ENCODE measurements at regions not wholly inside any gene's neighbourhood (a gene's known extent, or its start where the extent isn't known, plus 50 kb on each side); places are given as distances from the start of the nearest gene placed in this dataset.

DNA sequence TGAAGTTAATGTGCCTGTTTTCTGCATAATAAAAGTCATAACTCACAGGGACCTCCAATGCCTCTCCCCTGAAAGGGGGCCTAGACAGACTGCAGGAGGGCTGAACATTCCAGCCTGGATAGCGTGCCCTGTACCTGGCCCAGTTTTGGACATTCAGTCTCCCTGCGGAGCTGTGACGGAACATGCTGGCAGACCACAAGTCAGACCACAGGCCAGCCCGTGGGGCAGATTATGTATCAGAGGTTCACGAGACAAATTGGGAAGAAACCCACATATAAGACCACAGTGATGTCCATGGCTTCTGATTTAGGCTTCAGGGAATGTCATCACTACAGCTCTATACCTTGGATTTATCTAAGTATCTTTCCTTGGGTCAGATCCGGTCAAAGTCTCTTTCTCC, 151.5 kb upstream of the POU3F1 start:
- Histone ChIP-seq H3K4ac (ENCODE audit: low read depth, low read length) (no peak overlapping the region), H2AK5ac (ENCODE audit: low read length) (no peak overlapping the region), H3K4me1 (ENCODE audit: control insufficient read depth in 1 of 2, insufficient read depth in 2 of 2, low read length in 2 of 2) (no peaks in the 10 kb centered on the region), H4K12ac (ENCODE audit: low read depth, low read length) (no peak overlapping the region), H3K9ac (ENCODE audit: low read length) (no peak overlapping the region), H3K36me3 (ENCODE audit: control insufficient read depth in 1 of 2, insufficient read depth in 2 of 2, low read length in 2 of 2) (no peaks in the 10 kb centered on the region), H3K4me3 (ENCODE audit: low read depth, low read length) (no peak overlapping the region), H2BK12ac (ENCODE audit: low read length) (no peak overlapping the region), H3K18ac (ENCODE audit: low read length) (no peak overlapping the region), H3K23ac (ENCODE audit: low read length) (no peak overlapping the region), H2AFZ (ENCODE audit: insufficient read depth, low read length, poor library complexity) (no peak overlapping the region), H2BK5ac (ENCODE audit: low read depth, low read length, poor library complexity) (no peak overlapping the region), H3K9me3 (ENCODE audit: insufficient read depth, low read depth, low read length) (peaks cover 6% of the 10 kb centered on the region), H3K27ac (ENCODE audit: low read depth, low read length) (no peak overlapping the region), H2BK120ac (ENCODE audit: insufficient read depth, low read length, poor library complexity) (no peak overlapping the region), H3K14ac (ENCODE audit: low read length) (no peak overlapping the region), H4K8ac (ENCODE audit: low read depth, low read length) (no peak overlapping the region), H3K27me3 (ENCODE audit: insufficient read depth, low read length) (no peaks in the 10 kb centered on the region), H3K4me2 (ENCODE audit: low read length) (no peak overlapping the region), H3K79me2 (ENCODE audit: control insufficient read depth, insufficient read depth, low read length, poor library complexity) (no peaks in the 10 kb centered on the region), H3K79me1 (ENCODE audit: low read length) (no peaks in the 10 kb centered on the region), H4K91ac (ENCODE audit: low read depth, low read length) (no peak overlapping the region)
- WGBS (ENCODE audit: extremely low coverage, insufficient coverage, insufficient read length), result no CpG with 5 or more reads among the region's 6 CpGs
- DNase-seq, result no peak

- no peak overlapping the region for H4K8ac ChIP-seq (ENCODE audit: low read depth, low read length)
- WGBS (ENCODE audit: extremely low coverage, insufficient coverage, insufficient read length), result no CpG with 5 or more reads among the region's 14 CpGs
- H3K27me3 ChIP-seq (ENCODE audit: insufficient read depth, low read length), result no peaks in the 10 kb centered on the region
These were observed 150.9 kb upstream of the POU3F1 start for GRCh38 chr1:38197312-38198061.

DNA sequence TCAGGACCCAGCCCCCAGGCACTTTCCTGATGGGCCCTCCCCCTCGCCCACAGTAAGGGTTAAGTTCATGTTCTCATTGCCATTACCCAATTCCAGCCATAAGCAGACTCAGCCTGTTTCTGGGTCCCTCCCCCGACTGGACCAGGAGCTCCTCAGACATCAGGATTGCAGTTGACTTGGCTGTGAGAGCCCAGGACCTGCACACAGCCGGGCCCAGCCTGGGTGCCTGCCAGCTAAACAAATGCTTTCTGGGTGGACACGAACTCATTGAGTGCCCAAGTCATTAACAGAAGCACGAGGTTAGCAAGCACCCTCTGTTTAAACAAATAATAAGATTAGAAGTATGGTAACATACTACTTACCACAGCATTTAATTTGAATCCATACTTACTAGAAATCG, 147.9 kb upstream of the POU3F1 start:
- H3K4ac ChIP-seq (ENCODE audit: low read depth, low read length), result no peak overlapping the region
- WGBS (ENCODE audit: extremely low coverage, insufficient coverage, insufficient read length), result no CpG with 5 or more reads among the region's 6 CpGs

More at GRCh38 chr1:38197312-38198061, 150.9 kb upstream of the POU3F1 start:
- Histone ChIP-seq H3K23ac (ENCODE audit: low read length) (no peak overlapping the region), H3K27ac (ENCODE audit: low read depth, low read length) (no peak overlapping the region), H2BK120ac (ENCODE audit: insufficient read depth, low read length, poor library complexity) (no peak overlapping the region), H2BK12ac (ENCODE audit: low read length) (no peak overlapping the region), H3K9ac (ENCODE audit: low read length) (no peak overlapping the region), H3K9me3 (ENCODE audit: insufficient read depth, low read depth, low read length) (peaks cover 6% of the 10 kb centered on the region), H2BK5ac (ENCODE audit: low read depth, low read length, poor library complexity) (no peak overlapping the region), H3K4me1 (ENCODE audit: control insufficient read depth in 1 of 2, insufficient read depth in 2 of 2, low read length in 2 of 2) (no peaks in the 10 kb centered on the region), H3K79me2 (ENCODE audit: control insufficient read depth, insufficient read depth, low read length, poor library complexity) (no peaks in the 10 kb centered on the region), H3K4ac (ENCODE audit: low read depth, low read length) (no peak overlapping the region), H3K4me3 (ENCODE audit: low read depth, low read length) (no peak overlapping the region), H2AFZ (ENCODE audit: insufficient read depth, low read length, poor library complexity) (no peak overlapping the region), H3K18ac (ENCODE audit: low read length) (no peak overlapping the region), H4K91ac (ENCODE audit: low read depth, low read length) (no peak overlapping the region), H3K79me1 (ENCODE audit: low read length) (no peaks in the 10 kb centered on the region), H4K12ac (ENCODE audit: low read depth, low read length) (no peak overlapping the region), H2AK5ac (ENCODE audit: low read length) (no peak overlapping the region), H3K4me2 (ENCODE audit: low read length) (no peak overlapping the region), H3K36me3 (ENCODE audit: control insufficient read depth in 1 of 2, insufficient read depth in 2 of 2, low read length in 2 of 2) (no peaks in the 10 kb centered on the region), H3K14ac (ENCODE audit: low read length) (no peak overlapping the region)
- DNase-seq, result no peak

GRCh38 chr1:38193040-38193439, 146.4 kb upstream of the POU3F1 start:
- H2BK120ac ChIP-seq (ENCODE audit: insufficient read depth, low read length, poor library complexity), result no peak overlapping the region
- no peak overlapping the region for H3K18ac ChIP-seq (ENCODE audit: low read length)
- H3K4me1 ChIP-seq (ENCODE audit: control insufficient read depth in 1 of 2, insufficient read depth in 2 of 2, low read length in 2 of 2), result no peaks in the 10 kb centered on the region
- no peaks in the 10 kb centered on the region for H3K79me2 ChIP-seq (ENCODE audit: control insufficient read depth, insufficient read depth, low read length, poor library complexity)
- no peak overlapping the region for H2BK12ac ChIP-seq (ENCODE audit: low read length)
- DNase-seq, result no peak
- no peak overlapping the region for H3K4me2 ChIP-seq (ENCODE audit: low read length)
- WGBS (ENCODE audit: extremely low coverage, insufficient coverage, insufficient read length), result no CpG with 5 or more reads among the region's 3 CpGs
- no peak overlapping the region for H3K27ac ChIP-seq (ENCODE audit: low read depth, low read length)
- no peak overlapping the region for H2AK5ac ChIP-seq (ENCODE audit: low read length)
- no peaks in the 10 kb centered on the region for H3K79me1 ChIP-seq (ENCODE audit: low read length)
- no peak overlapping the region for H3K14ac ChIP-seq (ENCODE audit: low read length)
- H3K27me3 ChIP-seq (ENCODE audit: insufficient read depth, low read length), result no peaks in the 10 kb centered on the region
- H4K8ac ChIP-seq (ENCODE audit: low read depth, low read length), result no peak overlapping the region
- no peak overlapping the region for H3K4ac ChIP-seq (ENCODE audit: low read depth, low read length)
- no peak overlapping the region for H3K23ac ChIP-seq (ENCODE audit: low read length)
- peaks cover 6% of the 10 kb centered on the region for H3K9me3 ChIP-seq (ENCODE audit: insufficient read depth, low read depth, low read length)
- no peak overlapping the region for H3K4me3 ChIP-seq (ENCODE audit: low read depth, low read length)
- H4K91ac ChIP-seq (ENCODE audit: low read depth, low read length), result no peak overlapping the region
- H2AFZ ChIP-seq (ENCODE audit: insufficient read depth, low read length, poor library complexity), result no peak overlapping the region
- H3K36me3 ChIP-seq (ENCODE audit: control insufficient read depth in 1 of 2, insufficient read depth in 2 of 2, low read length in 2 of 2), result no peaks in the 10 kb centered on the region
- no peak overlapping the region for H3K9ac ChIP-seq (ENCODE audit: low read length)
- no peak overlapping the region for H4K12ac ChIP-seq (ENCODE audit: low read depth, low read length)
- H2BK5ac ChIP-seq (ENCODE audit: low read depth, low read length, poor library complexity), result no peak overlapping the region

More for the DNA sequence above, 147.9 kb upstream of the POU3F1 start:
- H3K36me3 ChIP-seq (ENCODE audit: control insufficient read depth in 1 of 2, insufficient read depth in 2 of 2, low read length in 2 of 2), result no peaks in the 10 kb centered on the region
- H3K9me3 ChIP-seq (ENCODE audit: insufficient read depth, low read depth, low read length), result peaks cover 4% of the 10 kb centered on the region
- no peak overlapping the region for H3K27ac ChIP-seq (ENCODE audit: low read depth, low read length)
- H4K12ac ChIP-seq (ENCODE audit: low read depth, low read length), result no peak overlapping the region
- H4K8ac ChIP-seq (ENCODE audit: low read depth, low read length), result no peak overlapping the region
- H3K4me2 ChIP-seq (ENCODE audit: low read length), result no peak overlapping the region
- DNase-seq, result no peak
- no peak overlapping the region for H3K14ac ChIP-seq (ENCODE audit: low read length)
- no peak overlapping the region for H2BK12ac ChIP-seq (ENCODE audit: low read length)
- no peak overlapping the region for H3K9ac ChIP-seq (ENCODE audit: low read length)
- no peaks in the 10 kb centered on the region for H3K4me1 ChIP-seq (ENCODE audit: control insufficient read depth in 1 of 2, insufficient read depth in 2 of 2, low read length in 2 of 2)
- H3K27me3 ChIP-seq (ENCODE audit: insufficient read depth, low read length), result no peaks in the 10 kb centered on the region
- no peak overlapping the region for H3K18ac ChIP-seq (ENCODE audit: low read length)
- H4K91ac ChIP-seq (ENCODE audit: low read depth, low read length), result no peak overlapping the region
- H2AFZ ChIP-seq (ENCODE audit: insufficient read depth, low read length, poor library complexity), result no peak overlapping the region
- H3K23ac ChIP-seq (ENCODE audit: low read length), result no peak overlapping the region
- no peaks in the 10 kb centered on the region for H3K79me2 ChIP-seq (ENCODE audit: control insufficient read depth, insufficient read depth, low read length, poor library complexity)
- H3K4me3 ChIP-seq (ENCODE audit: low read depth, low read length), result no peak overlapping the region
- H3K79me1 ChIP-seq (ENCODE audit: low read length), result no peaks in the 10 kb centered on the region
- H2BK120ac ChIP-seq (ENCODE audit: insufficient read depth, low read length, poor library complexity), result no peak overlapping the region
- no peak overlapping the region for H2BK5ac ChIP-seq (ENCODE audit: low read depth, low read length, poor library complexity)
- no peak overlapping the region for H2AK5ac ChIP-seq (ENCODE audit: low read length)

Measured in trophoblast cell (in vitro differentiated cells and primary cell).